ENCODE measurements at regions not wholly inside any gene's neighbourhood (a gene's known extent, or its start where the extent isn't known, plus 50 kb on each side); places are given as distances from the start of the nearest gene placed in this dataset.

DNA sequence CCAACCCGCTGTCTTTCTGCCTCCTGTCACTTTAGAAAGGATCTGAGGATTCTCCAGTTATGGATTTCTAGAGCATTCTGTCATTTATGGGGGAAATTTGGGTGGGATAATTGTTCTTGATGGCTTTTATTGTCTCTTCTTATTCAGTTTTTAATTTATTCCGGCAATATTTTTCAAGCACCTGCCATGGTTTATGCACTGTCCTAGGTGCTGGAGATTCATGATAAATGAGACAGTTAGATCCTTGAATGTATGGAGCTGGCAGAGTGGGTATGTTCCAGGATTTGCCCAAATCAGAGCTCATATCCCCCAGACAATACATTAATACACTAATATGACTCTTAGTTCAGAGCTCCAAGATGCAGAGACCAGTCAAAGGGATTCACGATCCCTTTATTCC is 146.8 kb upstream of the PRKCQ start:
- Histone ChIP-seq H3K27me3 (ENCODE audit: control insufficient read depth in 1 of 2, insufficient read depth in 2 of 2, low read length in 2 of 2) (peaks cover 0 to 6% of the 10 kb centered on the region in 2 experiments; a peak in 1 of 5 replicates), H3K9me3 (ENCODE audit: low read length) (no peaks in the 10 kb centered on the region), H3K36me3 (replicated peaks in 1 of 2; ENCODE audit: control insufficient read depth in 1 of 2, insufficient read depth in 2 of 2, low read length in 2 of 2) (no peaks in the 10 kb centered on the region), H3K79me2 (ENCODE audit: insufficient read depth, low read length) (no peaks in the 10 kb centered on the region), H3K27ac (ENCODE audit: extremely low read length, insufficient read depth, low read length) (no peak overlapping the region), H3K4me1 (ENCODE audit: insufficient read depth, low read length) (no peaks in the 10 kb centered on the region), H4K20me1 (ENCODE audit: insufficient read depth, low read length) (no peaks in the 10 kb centered on the region), H3K9ac (ENCODE audit: insufficient read depth, low read depth, low read length) (no peak overlapping the region), H2AFZ (ENCODE audit: low read length) (no peak overlapping the region), H3K4me2 (ENCODE audit: low read depth, low read length) (no peak overlapping the region), H3K4me3 (replicated peaks in 1 of 3; ENCODE audit: insufficient read depth in 1 of 3, low read depth in 2 of 3, low read length in 3 of 3) (no peak overlapping the region)
- no peak for FAIRE-seq
- no peak for DNase-seq (ENCODE audit: low spot score)
- ChIA-PET POLR2A (no interaction called here), CTCF (ENCODE audit: low intra/inter-chr PET ratio, low total read pairs) (no interaction called here)
- TF ChIP-seq NFE2L2 (IDR thresholded peaks at IDR 0.05; ENCODE audit: low read length) (no peak), YY1 (IDR thresholded peaks at IDR 0.05; ENCODE audit: insufficient read depth, insufficient replicate concordance, low read depth, low read length) (no peak), ZBTB37 (CRISPR knock-in tag; IDR thresholded peaks at IDR 0.05) (no peak), SALL2 (CRISPR knock-in tag; IDR thresholded peaks at IDR 0.05) (no peak), HMGXB4 (CRISPR knock-in tag; IDR thresholded peaks at IDR 0.05; ENCODE audit: borderline replicate concordance in 1 of 2, low read depth in 1 of 2) (no peak), DR1 (CRISPR knock-in tag; IDR thresholded peaks at IDR 0.05) (no peak), KLF6 (CRISPR knock-in tag; IDR thresholded peaks at IDR 0.05) (no peak)
- ATAC-seq = no peak
- no TSS peak for BruUV-seq (replicated peaks)
- in situ Hi-C loops (cut with HindIII; ENCODE audit: extremely low pct_ligation_motif_present, low pct_unique_long_range_greater_than_20kb) = no loop called here
- 34% methylated on average over 3 of the region's 3 CpGs for WGBS (ENCODE audit: low lambda C conversion rate)
- intact Hi-C loops (cut with micrococcal nuclease; ENCODE audit: unreplicated experiment) = no loop called here
